HG03354 (cell line): ENCODE measurements at regions not wholly inside any gene's neighbourhood (a gene's known extent, or its start where the extent isn't known, plus 50 kb on each side); places are given as distances from the start of the nearest gene placed in this dataset.
A peak's percentile ranks its signal among the peaks of the same experiment; 100 is the strongest.

Source experiments
- ATAC-seq: cut with Tn5 transposase; IDR thresholded peaks from one replicate; pipeline ENCODE4 v1.9.1; 2021; ENCODE audit warnings: mild to moderate bottlenecking; ENCODE audit not compliant: unreplicated experiment, poor library complexity, severe bottlenecking

GRCh38 chr2:144288438-144288837 is 231.5 kb downstream of the ZEB2 start:
- no peak for ATAC-seq

- ATAC-seq = no peak
These were observed 234.6 kb downstream of the ZEB2 start for GRCh38 chr2:144285324-144285723.

- no peak for ATAC-seq
These were observed 238.4 kb downstream of the ZEB2 start for GRCh38 chr2:144281476-144281875.

- ATAC-seq = no peak
These were observed 239.9 kb downstream of the ZEB2 start for GRCh38 chr2:144280009-144280408.

- no peak for ATAC-seq
These were observed 240.8 kb downstream of the ZEB2 start for GRCh38 chr2:144279165-144279564.

GRCh38 chr2:144277622-144278354 is 242.1 kb downstream of the ZEB2 start:
- no peak for ATAC-seq

- no peak for ATAC-seq
These were observed 244.6 kb downstream of the ZEB2 start for GRCh38 chr2:144275340-144275739.

- no peak for ATAC-seq
These were observed 245.8 kb downstream of the ZEB2 start for GRCh38 chr2:144274131-144274530.

- ATAC-seq = no peak
These were observed 249.0 kb downstream of the ZEB2 start for GRCh38 chr2:144270951-144271350.

GRCh38 chr2:144268036-144268678 is 251.8 kb downstream of the ZEB2 start:
- no peak for ATAC-seq

GRCh38 chr2:144267239-144267638 is 252.7 kb downstream of the ZEB2 start:
- peak; percentile 93 for ATAC-seq

GRCh38 chr2:144265654-144266053 is 254.3 kb downstream of the ZEB2 start:
- no peak for ATAC-seq

GRCh38 chr2:144261966-144262365 is 258.0 kb downstream of the ZEB2 start:
- ATAC-seq = no peak

- ATAC-seq = no peak
These were observed 258.6 kb downstream of the ZEB2 start for GRCh38 chr2:144261336-144261735.

- no peak for ATAC-seq
These were observed 260.6 kb downstream of the ZEB2 start for GRCh38 chr2:144259332-144259731.

GRCh38 chr2:144258154-144258553 is 261.8 kb downstream of the ZEB2 start:
- ATAC-seq = no peak

- no peak for ATAC-seq
These were observed 262.8 kb downstream of the ZEB2 start for GRCh38 chr2:144256996-144257707.

GRCh38 chr2:144254342-144255235 is 265.3 kb downstream of the ZEB2 start:
- no peak for ATAC-seq

- no peak for ATAC-seq
These were observed 266.2 kb downstream of the ZEB2 start for GRCh38 chr2:144253743-144254142.

- ATAC-seq = no peak
These were observed 267.2 kb downstream of the ZEB2 start for GRCh38 chr2:144252694-144253093.
